ENCODE measurements at regions not wholly inside any gene's neighbourhood (a gene's known extent, or its start where the extent isn't known, plus 50 kb on each side); places are given as distances from the start of the nearest gene placed in this dataset.
"Not testable (repeated sequence)": the region's sequence is repeated elsewhere in the genome, so short reads cannot be mapped to it uniquely, and the experiment has no call there.

DNA sequence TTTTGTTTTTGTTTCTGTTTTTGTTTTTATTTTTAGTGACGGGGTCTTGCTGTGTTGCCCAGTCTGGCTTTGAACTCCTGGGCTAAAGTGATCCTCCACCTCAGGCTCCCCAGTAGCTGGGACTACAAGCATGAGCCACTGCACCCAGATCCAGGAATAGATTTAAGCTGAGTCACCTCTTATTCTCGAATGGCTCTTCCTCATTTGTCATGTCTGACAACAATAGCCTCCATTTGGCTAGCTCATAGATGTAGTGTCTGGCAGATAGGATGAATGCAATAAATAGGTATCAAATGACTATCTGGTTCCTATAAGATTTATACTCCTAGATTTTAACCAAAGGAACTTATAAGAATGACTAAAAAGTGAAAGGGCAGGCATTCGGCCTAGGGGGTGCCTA, 172.9 kb downstream of the TMEM26 start:
- H4K20me1 ChIP-seq: no peaks in the 10 kb centered on the region
- H3K4me1 ChIP-seq: no peaks in the 10 kb centered on the region
- H3K27ac ChIP-seq: no peak overlapping the region
- H3K4me3 ChIP-seq: no peak overlapping the region
- no peaks in the 10 kb centered on the region for H3K27me3 ChIP-seq
- no peaks in the 10 kb centered on the region for H3K36me3 ChIP-seq
- no peak overlapping the region for H3K4me2 ChIP-seq
- no peaks in the 10 kb centered on the region for H3K9me3 ChIP-seq
- no peak overlapping the region for H3K9ac ChIP-seq
- TF ChIP-seq Cebpa-rat (IDR thresholded peaks at IDR 0.05): no peak

GRCh38 chr10:61279400-61279799, 173.8 kb downstream of the TMEM26 start:
- no peaks in the 10 kb centered on the region for H3K4me1 ChIP-seq
- H4K20me1 ChIP-seq: no peaks in the 10 kb centered on the region
- H3K4me3 ChIP-seq: no peak overlapping the region
- no peak for TF ChIP-seq Cebpa-rat (IDR thresholded peaks at IDR 0.05)
- H3K9ac ChIP-seq: no peak overlapping the region
- H3K27me3 ChIP-seq: no peaks in the 10 kb centered on the region
- H3K4me2 ChIP-seq: no peak overlapping the region
- no peaks in the 10 kb centered on the region for H3K36me3 ChIP-seq
- no peak overlapping the region for H3K27ac ChIP-seq
- H3K9me3 ChIP-seq: no peaks in the 10 kb centered on the region

GRCh38 chr10:61278556-61278955, 174.6 kb downstream of the TMEM26 start:
- Histone ChIP-seq H3K27ac (no peak overlapping the region), H4K20me1 (no peaks in the 10 kb centered on the region), H3K4me1 (no peaks in the 10 kb centered on the region), H3K9ac (no peak overlapping the region), H3K4me2 (no peak overlapping the region), H3K36me3 (no peaks in the 10 kb centered on the region), H3K9me3 (no peaks in the 10 kb centered on the region), H3K4me3 (no peak overlapping the region), H3K27me3 (no peaks in the 10 kb centered on the region)
- no peak for TF ChIP-seq Cebpa-rat (IDR thresholded peaks at IDR 0.05)

GRCh38 chr10:61272781-61273180, 180.4 kb downstream of the TMEM26 start:
- H3K27me3 ChIP-seq: no peaks in the 10 kb centered on the region
- H3K9me3 ChIP-seq: no peaks in the 10 kb centered on the region
- no peaks in the 10 kb centered on the region for H3K36me3 ChIP-seq
- no peaks in the 10 kb centered on the region for H3K4me1 ChIP-seq
- no peak for TF ChIP-seq Cebpa-rat (IDR thresholded peaks at IDR 0.05)
- no peak overlapping the region for H3K27ac ChIP-seq
- no peaks in the 10 kb centered on the region for H4K20me1 ChIP-seq
- no peak overlapping the region for H3K9ac ChIP-seq
- H3K4me3 ChIP-seq: no peak overlapping the region
- no peak overlapping the region for H3K4me2 ChIP-seq

GRCh38 chr10:61271127-61271780, 181.9 kb downstream of the TMEM26 start:
- H3K4me1 ChIP-seq: no peaks in the 10 kb centered on the region
- no peak overlapping the region for H3K9ac ChIP-seq
- no peak for TF ChIP-seq Cebpa-rat (IDR thresholded peaks at IDR 0.05)
- H3K4me2 ChIP-seq: no peak overlapping the region
- no peaks in the 10 kb centered on the region for H3K27me3 ChIP-seq
- no peaks in the 10 kb centered on the region for H4K20me1 ChIP-seq
- H3K4me3 ChIP-seq: no peak overlapping the region
- no peaks in the 10 kb centered on the region for H3K36me3 ChIP-seq
- no peaks in the 10 kb centered on the region for H3K9me3 ChIP-seq
- no peak overlapping the region for H3K27ac ChIP-seq

DNA sequence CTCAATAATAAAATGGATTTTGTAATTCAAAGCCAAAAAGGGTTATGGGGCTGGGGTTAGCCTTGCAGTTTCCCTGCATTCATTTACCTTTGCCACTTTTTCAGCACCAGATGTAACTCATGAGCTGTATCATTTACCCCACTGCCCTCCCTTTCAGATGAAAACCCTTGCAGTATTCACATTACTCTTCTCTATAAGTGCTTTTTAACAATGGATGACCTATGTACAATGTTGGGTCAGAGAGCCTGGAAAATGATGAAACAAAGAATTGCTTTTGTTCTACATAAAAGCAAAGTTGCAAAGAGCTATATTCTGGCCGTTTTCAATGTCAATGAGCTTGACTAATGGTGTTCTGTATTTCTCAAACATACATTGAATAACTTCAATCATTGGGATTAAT, 189.7 kb downstream of the TMEM26 start:
- H4K20me1 ChIP-seq: no peaks in the 10 kb centered on the region

GRCh38 chr10:61262486-61263261, 190.5 kb downstream of the TMEM26 start:
- Histone ChIP-seq H3K9me3 (0 out of 2 replicates have a peak, but pooled peaks cover 4% of the 10 kb centered on the region), H3K27me3 (no peaks in the 10 kb centered on the region), H3K36me3 (no peaks in the 10 kb centered on the region), H3K4me2 (no peak overlapping the region), H3K4me1 (no peaks in the 10 kb centered on the region), H3K4me3 (no peak overlapping the region), H4K20me1 (no peaks in the 10 kb centered on the region), H3K27ac (no peak overlapping the region), H3K9ac (no peak overlapping the region)
- no peak for TF ChIP-seq Cebpa-rat (IDR thresholded peaks at IDR 0.05)

More for the DNA sequence above, 189.7 kb downstream of the TMEM26 start:
- no peaks in the 10 kb centered on the region for H3K36me3 ChIP-seq
- H3K9ac ChIP-seq: no peak overlapping the region
- H3K4me2 ChIP-seq: no peak overlapping the region
- no peak overlapping the region for H3K4me3 ChIP-seq
- no peaks in the 10 kb centered on the region for H3K4me1 ChIP-seq
- H3K9me3 ChIP-seq: 0 out of 2 replicates have a peak, but pooled peaks cover 4% of the 10 kb centered on the region
- TF ChIP-seq Cebpa-rat (IDR thresholded peaks at IDR 0.05): no peak
- no peak overlapping the region for H3K27ac ChIP-seq
- H3K27me3 ChIP-seq: no peaks in the 10 kb centered on the region

- Histone ChIP-seq H4K20me1 (no peaks in the 10 kb centered on the region), H3K4me3 (no peak overlapping the region), H3K9me3 (0 out of 2 replicates have a peak, but pooled peaks cover 6% of the 10 kb centered on the region), H3K27ac (no peak overlapping the region), H3K27me3 (no peaks in the 10 kb centered on the region), H3K4me1 (no peaks in the 10 kb centered on the region), H3K36me3 (no peaks in the 10 kb centered on the region), H3K4me2 (no peak overlapping the region), H3K9ac (no peak overlapping the region)
- TF ChIP-seq Cebpa-rat (IDR thresholded peaks at IDR 0.05): no peak
Observed at GRCh38 chr10:61257956-61258496, 195.2 kb downstream of the TMEM26 start.

DNA sequence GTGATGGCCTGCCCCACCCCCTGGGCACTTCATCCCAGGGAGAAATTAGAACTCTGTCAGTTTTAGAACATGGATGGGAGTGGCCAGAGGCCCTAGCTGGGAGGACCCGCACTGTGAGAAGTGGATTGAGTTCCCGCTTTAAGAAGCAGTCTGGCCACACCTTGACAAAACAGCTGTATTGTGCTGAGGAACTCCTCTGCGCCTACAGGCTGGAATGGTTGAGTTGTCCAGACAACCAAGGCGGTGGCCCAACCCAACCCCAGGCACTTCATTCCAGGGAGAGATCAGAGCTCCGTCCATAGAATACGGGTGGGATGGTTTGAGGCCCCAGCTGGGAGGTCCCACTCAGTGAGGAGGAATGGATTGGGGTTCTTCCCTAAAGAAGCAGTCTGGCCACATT, 196.0 kb downstream of the TMEM26 start:
- H3K4me2 ChIP-seq: no peak overlapping the region
- H3K9me3 ChIP-seq: 0 out of 2 replicates have a peak, but pooled peaks cover 6% of the 10 kb centered on the region
- no peak overlapping the region for H3K9ac ChIP-seq
- no peaks in the 10 kb centered on the region for H3K4me1 ChIP-seq
- no peaks in the 10 kb centered on the region for H3K27me3 ChIP-seq
- no peaks in the 10 kb centered on the region for H3K36me3 ChIP-seq
- no peak for TF ChIP-seq Cebpa-rat (IDR thresholded peaks at IDR 0.05)
- H3K27ac ChIP-seq: no peak overlapping the region
- no peak overlapping the region for H3K4me3 ChIP-seq
- H4K20me1 ChIP-seq: no peaks in the 10 kb centered on the region

- H3K27ac ChIP-seq, H3K27me3 ChIP-seq, H3K9ac ChIP-seq, H3K4me1 ChIP-seq, H3K36me3 ChIP-seq, H3K4me3 ChIP-seq, H3K9me3 ChIP-seq, H4K20me1 ChIP-seq, H3K4me2 ChIP-seq: not testable (repeated sequence)
Observed at GRCh38 chr10:61252326-61252725, 200.9 kb downstream of the TMEM26 start.

All from BLaER1 (cell line).